ENCODE measurements at regions not wholly inside any gene's neighbourhood (a gene's known extent, or its start where the extent isn't known, plus 50 kb on each side); places are given as distances from the start of the nearest gene placed in this dataset.
"Not testable (repeated sequence)": the region's sequence is repeated elsewhere in the genome, so short reads cannot be mapped to it uniquely, and the experiment has no call there.

GRCh38 chr21:27321791-27322190, 354.9 kb upstream of the ADAMTS5 start:
- DNase-seq, result no peak
- in situ Hi-C loops (cut with MboI), result no loop called here
- H3K27ac ChIP-seq, result no peak overlapping the region

GRCh38 chr21:27320868-27321267, 354.0 kb upstream of the ADAMTS5 start:
- Histone ChIP-seq H3K4me1 (ENCODE audit: insufficient read depth) (0 out of 2 replicates have a peak, but pooled peaks cover 4% of the 10 kb centered on the region), H3K9me2 (ENCODE audit: insufficient read depth) (no peaks in the 10 kb centered on the region), H3K4me2 (ENCODE audit: unreplicated experiment) (no peak overlapping the region), H3K79me2 (ENCODE audit: insufficient read depth) (no peaks in the 10 kb centered on the region), H4K20me1 (ENCODE audit: insufficient read depth) (no peaks in the 10 kb centered on the region), H3K27me3 (replicated peaks; ENCODE audit: insufficient read depth) (no peaks in the 10 kb centered on the region), H3K36me3 (ENCODE audit: low read depth) (no peaks in the 10 kb centered on the region), H3K9ac (no peak overlapping the region), H2AFZ (no peak overlapping the region), H3K27ac (no peak overlapping the region), H3K9me3 (ENCODE audit: low read depth) (no peaks in the 10 kb centered on the region), H3F3A (ENCODE audit: insufficient read depth) (no peaks in the 10 kb centered on the region), H3K4me3 (no peak overlapping the region)
- in situ Hi-C loops (cut with MboI), result no loop called here
- DNase-seq, result no peak
- TF ChIP-seq EZH2phosphoT487 (IDR thresholded peaks at IDR 0.05; ENCODE audit: insufficient read depth, low read depth), result no peak
- TF ChIP-seq EZH2 (IDR thresholded peaks at IDR 0.05; ENCODE audit: insufficient read depth, poor library complexity, severe bottlenecking), result no peak
- WGBS, 2 experiments (ENCODE audit: low coverage in 1 of 2, low lambda C conversion rate in 2 of 2, missing lambda C conversion rate in 2 of 2), result 92 to 95% methylated on average over 3 of the region's 3 CpGs

More at GRCh38 chr21:27321791-27322190, 354.9 kb upstream of the ADAMTS5 start:
- H3K9ac ChIP-seq, result no peak overlapping the region
- no peaks in the 10 kb centered on the region for H3K9me2 ChIP-seq (ENCODE audit: insufficient read depth)
- no peak for TF ChIP-seq EZH2 (IDR thresholded peaks at IDR 0.05; ENCODE audit: insufficient read depth, poor library complexity, severe bottlenecking)
- no peak for TF ChIP-seq EZH2phosphoT487 (IDR thresholded peaks at IDR 0.05; ENCODE audit: insufficient read depth, low read depth)
- no peaks in the 10 kb centered on the region for H4K20me1 ChIP-seq (ENCODE audit: insufficient read depth)
- H3K27me3 ChIP-seq (replicated peaks; ENCODE audit: insufficient read depth), result no peaks in the 10 kb centered on the region
- H3K9me3 ChIP-seq (ENCODE audit: low read depth), result no peaks in the 10 kb centered on the region
- peak overlapping the region; percentile 31; the same call in 1 of the 2 replicates for H2AFZ ChIP-seq
- H3K4me3 ChIP-seq, result no peak overlapping the region
- H3K79me2 ChIP-seq (ENCODE audit: insufficient read depth), result no peaks in the 10 kb centered on the region
- H3F3A ChIP-seq (ENCODE audit: insufficient read depth), result no peaks in the 10 kb centered on the region
- H3K36me3 ChIP-seq (ENCODE audit: low read depth), result no peaks in the 10 kb centered on the region
- 0 out of 2 replicates have a peak, but pooled peaks cover 4% of the 10 kb centered on the region for H3K4me1 ChIP-seq (ENCODE audit: insufficient read depth)
- 9 to 29% methylated on average over 2 of the region's 2 CpGs for WGBS, 2 experiments (ENCODE audit: low coverage in 1 of 2, low lambda C conversion rate in 2 of 2, missing lambda C conversion rate in 2 of 2)
- no peak overlapping the region for H3K4me2 ChIP-seq (ENCODE audit: unreplicated experiment)

- DNase-seq; H3K4me3 ChIP-seq; in situ Hi-C loops (cut with MboI): not testable (repeated sequence)
These were observed 350.7 kb upstream of the ADAMTS5 start for GRCh38 chr21:27317601-27318000.

GRCh38 chr21:27315373-27315772, 348.5 kb upstream of the ADAMTS5 start:
- no peak overlapping the region for H3K27ac ChIP-seq
- no peak overlapping the region for H3K4me3 ChIP-seq
- in situ Hi-C loops (cut with MboI), result no loop called here
- H3K4me1 ChIP-seq (ENCODE audit: insufficient read depth), result no peaks in the 10 kb centered on the region
- no peaks in the 10 kb centered on the region for H3K9me3 ChIP-seq (ENCODE audit: low read depth)
- H2AFZ ChIP-seq, result 0 out of 2 replicates have a peak overlapping the region, but pooled peaks have one; percentile 13
- H4K20me1 ChIP-seq (ENCODE audit: insufficient read depth), result no peaks in the 10 kb centered on the region
- WGBS, 2 experiments (ENCODE audit: low coverage in 1 of 2, low lambda C conversion rate in 2 of 2, missing lambda C conversion rate in 2 of 2), result 90 to 93% methylated on average over 2 of the region's 2 CpGs
- H3K79me2 ChIP-seq (ENCODE audit: insufficient read depth), result no peaks in the 10 kb centered on the region
- 0 out of 2 replicates have a peak, but pooled peaks cover 6% of the 10 kb centered on the region for H3K9me2 ChIP-seq (ENCODE audit: insufficient read depth)
- H3K36me3 ChIP-seq (ENCODE audit: low read depth), result no peaks in the 10 kb centered on the region
- H3F3A ChIP-seq (ENCODE audit: insufficient read depth), result no peaks in the 10 kb centered on the region
- no peak for TF ChIP-seq EZH2 (IDR thresholded peaks at IDR 0.05; ENCODE audit: insufficient read depth, poor library complexity, severe bottlenecking)
- no peak for TF ChIP-seq EZH2phosphoT487 (IDR thresholded peaks at IDR 0.05; ENCODE audit: insufficient read depth, low read depth)
- H3K9ac ChIP-seq, result no peak overlapping the region
- H3K27me3 ChIP-seq (replicated peaks; ENCODE audit: insufficient read depth), result no peaks in the 10 kb centered on the region
- no peak overlapping the region for H3K4me2 ChIP-seq (ENCODE audit: unreplicated experiment)
- DNase-seq, result peak; percentile 8

More at GRCh38 chr21:27317601-27318000, 350.7 kb upstream of the ADAMTS5 start:
- H3K4me2 ChIP-seq (ENCODE audit: unreplicated experiment); H3K9me3 ChIP-seq (ENCODE audit: low read depth); H4K20me1 ChIP-seq (ENCODE audit: insufficient read depth); H2AFZ ChIP-seq; H3F3A ChIP-seq (ENCODE audit: insufficient read depth); H3K9ac ChIP-seq; H3K9me2 ChIP-seq (ENCODE audit: insufficient read depth); H3K4me1 ChIP-seq (ENCODE audit: insufficient read depth); H3K79me2 ChIP-seq (ENCODE audit: insufficient read depth); H3K27ac ChIP-seq; H3K36me3 ChIP-seq (ENCODE audit: low read depth); H3K27me3 ChIP-seq (replicated peaks; ENCODE audit: insufficient read depth): not testable (repeated sequence)
- 39 to 57% methylated on average over 3 of the region's 3 CpGs for WGBS, 2 experiments (ENCODE audit: low coverage in 1 of 2, low lambda C conversion rate in 2 of 2, missing lambda C conversion rate in 2 of 2)

GRCh38 chr21:27314131-27314530, 347.2 kb upstream of the ADAMTS5 start:
- Histone ChIP-seq H4K20me1 (ENCODE audit: insufficient read depth) (no peaks in the 10 kb centered on the region), H3K9me2 (ENCODE audit: insufficient read depth) (0 out of 2 replicates have a peak, but pooled peaks cover 6% of the 10 kb centered on the region), H3K9me3 (ENCODE audit: low read depth) (no peaks in the 10 kb centered on the region), H3K79me2 (ENCODE audit: insufficient read depth) (no peaks in the 10 kb centered on the region), H3K36me3 (ENCODE audit: low read depth) (no peaks in the 10 kb centered on the region), H2AFZ (no peak overlapping the region), H3K4me2 (ENCODE audit: unreplicated experiment) (no peak overlapping the region), H3K4me1 (ENCODE audit: insufficient read depth) (peaks cover 5% of the 10 kb centered on the region; the same call in 1 of the 2 replicates), H3K4me3 (no peak overlapping the region), H3K9ac (no peak overlapping the region), H3F3A (ENCODE audit: insufficient read depth) (no peaks in the 10 kb centered on the region; the same call in 1 of the 2 replicates), H3K27me3 (replicated peaks; ENCODE audit: insufficient read depth) (no peaks in the 10 kb centered on the region), H3K27ac (no peak overlapping the region)
- TF ChIP-seq EZH2 (IDR thresholded peaks at IDR 0.05; ENCODE audit: insufficient read depth, poor library complexity, severe bottlenecking) (no peak), EZH2phosphoT487 (IDR thresholded peaks at IDR 0.05; ENCODE audit: insufficient read depth, low read depth) (no peak)
- 7 to 13% methylated on average over 1 of the region's 1 CpG for WGBS, 2 experiments (ENCODE audit: low coverage in 1 of 2, low lambda C conversion rate in 2 of 2, missing lambda C conversion rate in 2 of 2)
- in situ Hi-C loops (cut with MboI), result no loop called here
- DNase-seq, result no peak

All from GM23248 (cell line).